ENCODE measurements at regions not wholly inside any gene's neighbourhood (a gene's known extent, or its start where the extent isn't known, plus 50 kb on each side); places are given as distances from the start of the nearest gene placed in this dataset.

GRCh38 chr5:171609806-171610452 lies 175.7 kb upstream of the SMIM23 start:
- Histone ChIP-seq H3K9me3 (no peaks in the 10 kb centered on the region), H3K4me3 (no peak overlapping the region), H3K36me3 (no peaks in the 10 kb centered on the region), H3K4me1 (no peaks in the 10 kb centered on the region), H3K27me3 (no peaks in the 10 kb centered on the region), H3K27ac (no peak overlapping the region)
- DNase-seq (ENCODE audit: low spot score in 2 of 2) = peak in 1 of 2 donors; percentile 9
- TF ChIP-seq, protein P1, sequence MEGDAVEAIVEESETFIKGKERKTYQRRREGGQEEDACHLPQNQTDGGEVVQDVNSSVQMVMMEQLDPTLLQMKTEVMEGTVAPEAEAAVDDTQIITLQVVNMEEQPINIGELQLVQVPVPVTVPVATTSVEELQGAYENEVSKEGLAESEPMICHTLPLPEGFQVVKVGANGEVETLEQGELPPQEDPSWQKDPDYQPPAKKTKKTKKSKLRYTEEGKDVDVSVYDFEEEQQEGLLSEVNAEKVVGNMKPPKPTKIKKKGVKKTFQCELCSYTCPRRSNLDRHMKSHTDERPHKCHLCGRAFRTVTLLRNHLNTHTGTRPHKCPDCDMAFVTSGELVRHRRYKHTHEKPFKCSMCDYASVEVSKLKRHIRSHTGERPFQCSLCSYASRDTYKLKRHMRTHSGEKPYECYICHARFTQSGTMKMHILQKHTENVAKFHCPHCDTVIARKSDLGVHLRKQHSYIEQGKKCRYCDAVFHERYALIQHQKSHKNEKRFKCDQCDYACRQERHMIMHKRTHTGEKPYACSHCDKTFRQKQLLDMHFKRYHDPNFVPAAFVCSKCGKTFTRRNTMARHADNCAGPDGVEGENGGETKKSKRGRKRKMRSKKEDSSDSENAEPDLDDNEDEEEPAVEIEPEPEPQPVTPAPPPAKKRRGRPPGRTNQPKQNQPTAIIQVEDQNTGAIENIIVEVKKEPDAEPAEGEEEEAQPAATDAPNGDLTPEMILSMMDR (IDR thresholded peaks at IDR 0.05) = no peak
- intact Hi-C loops (cut with DNase I) = no loop called here

GRCh38 chr5:171610686-171611085 lies 174.9 kb upstream of the SMIM23 start:
- Histone ChIP-seq H3K27ac (no peak overlapping the region), H3K4me1 (no peaks in the 10 kb centered on the region), H3K36me3 (no peaks in the 10 kb centered on the region), H3K9me3 (no peaks in the 10 kb centered on the region), H3K27me3 (no peaks in the 10 kb centered on the region), H3K4me3 (no peak overlapping the region)
- intact Hi-C loops (cut with DNase I) = no loop called here
- TF ChIP-seq, protein P1 (IDR thresholded peaks at IDR 0.05) = no peak
- DNase-seq (ENCODE audit: low spot score in 2 of 2) = no peak

GRCh38 chr5:171612749-171613148 lies 172.9 kb upstream of the SMIM23 start:
- H3K27me3 ChIP-seq = no peaks in the 10 kb centered on the region
- no peaks in the 10 kb centered on the region for H3K9me3 ChIP-seq
- TF ChIP-seq, protein P1 (IDR thresholded peaks at IDR 0.05) = no peak
- no peak overlapping the region for H3K4me3 ChIP-seq
- no peak overlapping the region for H3K27ac ChIP-seq
- H3K36me3 ChIP-seq = no peaks in the 10 kb centered on the region
- peak in 1 of 2 donors; percentile 44 for DNase-seq (ENCODE audit: low spot score in 2 of 2)
- intact Hi-C loops (cut with DNase I) = no loop called here
- no peaks in the 10 kb centered on the region for H3K4me1 ChIP-seq

DNA sequence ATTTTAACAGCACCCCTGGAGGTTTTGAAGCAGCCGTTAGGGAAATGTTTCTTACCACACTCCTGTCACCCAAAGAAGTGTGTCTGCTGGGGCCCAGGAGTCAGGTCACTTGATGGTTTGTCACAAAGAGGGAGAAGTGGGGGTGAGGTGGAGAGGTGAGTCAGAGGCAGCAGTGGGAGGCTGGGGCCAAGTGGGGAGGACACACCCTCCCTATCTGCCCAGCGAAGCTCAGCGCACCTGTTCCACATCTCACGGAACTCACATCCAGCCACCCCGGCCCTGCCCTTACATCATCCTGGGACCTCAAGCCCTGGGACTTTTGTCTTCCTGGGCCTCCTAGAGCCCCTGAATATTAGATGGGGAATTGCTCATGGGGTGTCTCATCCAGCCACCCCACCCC lies 171.1 kb upstream of the SMIM23 start:
- intact Hi-C loops (cut with DNase I) = no loop called here
- no peak overlapping the region for H3K4me3 ChIP-seq
- TF ChIP-seq, protein P1 (IDR thresholded peaks at IDR 0.05) = no peak
- no peaks in the 10 kb centered on the region for H3K9me3 ChIP-seq
- H3K27me3 ChIP-seq = no peaks in the 10 kb centered on the region
- peak in 1 of 2 donors; percentile 19 for DNase-seq (ENCODE audit: low spot score in 2 of 2)
- H3K4me1 ChIP-seq = no peaks in the 10 kb centered on the region
- H3K27ac ChIP-seq = no peak overlapping the region
- H3K36me3 ChIP-seq = no peaks in the 10 kb centered on the region

DNA sequence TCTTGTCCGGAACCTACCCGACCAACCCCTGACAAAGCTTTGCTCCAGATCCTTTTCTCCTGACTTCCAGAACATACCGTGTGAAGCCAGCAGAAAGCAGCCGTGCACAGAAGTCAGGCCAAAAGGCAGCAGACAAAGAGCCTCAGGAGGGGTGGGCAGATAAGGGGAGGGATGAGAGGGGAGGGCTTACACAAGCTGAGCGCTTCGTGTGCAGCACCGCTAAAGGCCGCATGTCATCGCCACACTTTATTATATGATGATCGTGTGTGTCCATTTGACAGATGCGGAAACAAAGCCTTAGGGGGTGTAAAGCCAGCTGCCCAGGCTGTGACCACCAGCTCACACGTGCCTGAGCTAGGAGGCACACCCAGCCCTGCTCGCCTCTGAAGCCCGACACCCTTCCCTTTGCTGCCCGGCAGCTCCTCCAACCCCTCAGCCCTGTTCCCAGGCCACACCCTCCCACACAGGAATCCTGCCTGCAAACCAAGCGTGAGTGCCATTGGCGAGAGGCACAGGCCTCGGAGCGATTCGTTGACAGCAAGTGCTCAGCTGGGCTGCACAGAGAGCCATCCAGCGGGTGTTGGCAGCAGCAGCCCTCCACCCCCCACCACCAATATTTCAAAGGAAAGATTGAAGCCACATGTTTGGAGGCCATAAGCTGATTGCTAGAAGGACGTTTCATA lies 170.5 kb upstream of the SMIM23 start:
- Histone ChIP-seq H3K9me3 (no peaks in the 10 kb centered on the region), H3K4me1 (no peaks in the 10 kb centered on the region), H3K4me3 (no peak overlapping the region), H3K27ac (no peak overlapping the region), H3K36me3 (no peaks in the 10 kb centered on the region), H3K27me3 (no peaks in the 10 kb centered on the region)
- intact Hi-C loops (cut with DNase I) = no loop called here
- peak in 1 of 2 donors; percentile 45 for DNase-seq (ENCODE audit: low spot score in 2 of 2)
- TF ChIP-seq, protein P1 (IDR thresholded peaks at IDR 0.05) = no peak

Measured in ascending aorta (tissue), 2 donors.